ENCODE measurements at regions not wholly inside any gene's neighbourhood (a gene's known extent, or its start where the extent isn't known, plus 50 kb on each side); places are given as distances from the start of the nearest gene placed in this dataset.

- no peaks in the 10 kb centered on the region for H3K36me3 ChIP-seq (ENCODE audit: insufficient read depth, low read length)
- no peak overlapping the region for H3K4me3 ChIP-seq (ENCODE audit: low read length)
- H3K27me3 ChIP-seq (ENCODE audit: control insufficient read depth in 1 of 2, insufficient read depth in 2 of 2, low read length in 2 of 2) = no peaks in the 10 kb centered on the region
- H3K9me3 ChIP-seq (ENCODE audit: control insufficient read depth in 1 of 2, insufficient read depth in 1 of 2, low read length in 2 of 2) = no peaks in the 10 kb centered on the region
- H3K9me3 Mint-ChIP-seq = no peaks in the 10 kb centered on the region
- DNase-seq (no peak), ATAC-seq (ENCODE audit: poor library complexity) (no peak)
- H3K4me3 Mint-ChIP-seq = no peak overlapping the region
- H3K4me1 Mint-ChIP-seq (ENCODE audit: low read depth) = no peaks in the 10 kb centered on the region
- no peaks in the 10 kb centered on the region for H3K36me3 Mint-ChIP-seq (ENCODE audit: low read depth)
- no peak for TF ChIP-seq CTCF (IDR thresholded peaks at IDR 0.05)
- no peak overlapping the region for H3K27ac Mint-ChIP-seq
- intact Hi-C loops (cut with DNase I, micrococcal nuclease) = no loop called here
- ChIA-PET CTCF (no interaction called here), POLR2A (no interaction called here)
- H3K4me1 ChIP-seq (ENCODE audit: insufficient read depth, low read length) = no peaks in the 10 kb centered on the region
- no peaks in the 10 kb centered on the region for H3K27me3 Mint-ChIP-seq
- no peak overlapping the region for H3K27ac ChIP-seq (ENCODE audit: low read depth in 1 of 2, low read length in 2 of 2)
Measured at GRCh38 chr2:206850369-206850768, 85.0 kb downstream of the FASTKD2 start.

GRCh38 chr2:206851521-206851920, 86.1 kb downstream of the FASTKD2 start:
- TF ChIP-seq CTCF (IDR thresholded peaks at IDR 0.05) = no peak
- H3K9me3 ChIP-seq (ENCODE audit: control insufficient read depth in 1 of 2, insufficient read depth in 1 of 2, low read length in 2 of 2) = no peaks in the 10 kb centered on the region
- H3K36me3 ChIP-seq (ENCODE audit: insufficient read depth, low read length) = no peaks in the 10 kb centered on the region
- Mint-ChIP-seq H3K27me3 (no peaks in the 10 kb centered on the region), H3K9me3 (no peaks in the 10 kb centered on the region), H3K4me1 (ENCODE audit: low read depth) (no peaks in the 10 kb centered on the region), H3K36me3 (ENCODE audit: low read depth) (no peaks in the 10 kb centered on the region), H3K4me3 (no peak overlapping the region), H3K27ac (no peak overlapping the region)
- no peak overlapping the region for H3K4me3 ChIP-seq (ENCODE audit: low read length)
- no peaks in the 10 kb centered on the region for H3K4me1 ChIP-seq (ENCODE audit: insufficient read depth, low read length)
- DNase-seq (no peak), ATAC-seq (ENCODE audit: poor library complexity) (no peak)
- POLR2A ChIA-PET = no interaction called here
- H3K27ac ChIP-seq (ENCODE audit: low read depth in 1 of 2, low read length in 2 of 2) = no peak overlapping the region
- CTCF ChIA-PET = no interaction called here
- intact Hi-C loops (cut with DNase I, micrococcal nuclease) = no loop called here
- H3K27me3 ChIP-seq (ENCODE audit: control insufficient read depth in 1 of 2, insufficient read depth in 2 of 2, low read length in 2 of 2) = no peaks in the 10 kb centered on the region

DNA sequence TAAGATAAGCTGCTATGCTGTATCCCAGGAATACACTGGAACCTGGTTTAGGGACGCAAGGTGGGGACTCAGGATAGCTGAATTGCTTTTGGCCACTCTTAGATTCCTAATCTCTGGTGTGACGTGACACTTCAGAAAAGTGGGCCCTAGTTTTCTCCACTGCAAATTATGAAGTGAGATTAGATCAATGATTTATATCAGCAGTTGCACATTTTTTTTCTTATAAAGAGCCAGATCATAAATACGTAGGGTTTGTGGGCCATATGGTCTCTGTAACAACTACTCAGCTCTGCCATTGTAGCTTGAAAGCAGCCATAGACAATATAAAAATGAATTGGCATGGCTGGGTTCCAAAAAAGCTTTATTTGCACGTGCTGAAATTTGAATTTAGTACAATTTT, 85.4 kb upstream of the CPO start:
- CTCF ChIA-PET = no interaction called here
- no peak overlapping the region for H3K4me3 ChIP-seq (ENCODE audit: low read length)
- TF ChIP-seq CTCF (IDR thresholded peaks at IDR 0.05) = no peak
- ATAC-seq (ENCODE audit: poor library complexity) (no peak), DNase-seq (no peak)
- H3K27ac ChIP-seq (ENCODE audit: low read depth in 1 of 2, low read length in 2 of 2) = no peak overlapping the region
- POLR2A ChIA-PET = no interaction called here
- H3K4me1 ChIP-seq (ENCODE audit: insufficient read depth, low read length) = peaks cover 7% of the 10 kb centered on the region
- no peaks in the 10 kb centered on the region for H3K9me3 ChIP-seq (ENCODE audit: control insufficient read depth in 1 of 2, insufficient read depth in 1 of 2, low read length in 2 of 2)
- intact Hi-C loops (cut with DNase I, micrococcal nuclease) = no loop called here
- H3K4me3 Mint-ChIP-seq = no peak overlapping the region
- H3K27me3 Mint-ChIP-seq = no peaks in the 10 kb centered on the region
- H3K9me3 Mint-ChIP-seq = no peaks in the 10 kb centered on the region
- H3K27ac Mint-ChIP-seq = no peak overlapping the region
- no peaks in the 10 kb centered on the region for H3K27me3 ChIP-seq (ENCODE audit: control insufficient read depth in 1 of 2, insufficient read depth in 2 of 2, low read length in 2 of 2)
- no peaks in the 10 kb centered on the region for H3K36me3 ChIP-seq (ENCODE audit: insufficient read depth, low read length)
- H3K4me1 Mint-ChIP-seq (ENCODE audit: low read depth) = peaks cover 11% of the 10 kb centered on the region
- no peaks in the 10 kb centered on the region for H3K36me3 Mint-ChIP-seq (ENCODE audit: low read depth)

Data from CD4-positive, alpha-beta T cell (primary cell).